Esophagus squamous epithelium (tissue), 4 donors: ENCODE measurements at regions not wholly inside any gene's neighbourhood (a gene's known extent, or its start where the extent isn't known, plus 50 kb on each side); places are given as distances from the start of the nearest gene placed in this dataset.

ENCODE experiments used
- CTCF ChIP-seq, 6 experiments: fragments of 450-650 bp in 4 of 6; fragments of 200-600 bp in 2 of 6; sonication (generic) in 2 of 6; IDR thresholded peaks; one replicate each; pipeline ENCODE4 v1.5.1; 2016 to 2019; ENCODE audit warnings: antibody characterized with exemption in 6 of 6, mild to moderate bottlenecking in 4 of 6, moderate library complexity in 4 of 6
- POLR2A ChIP-seq, 4 donors: fragments of 450-650 bp; IDR thresholded peaks; one replicate each; pipeline ENCODE4 v1.6.1; 2017; ENCODE audit warnings: antibody characterized with exemption in 4 of 4, mild to moderate bottlenecking in 4 of 4, moderate library complexity in 3 of 4

- TF ChIP-seq CTCF (IDR thresholded peaks at IDR 0.05) (no peak), POLR2A (IDR thresholded peaks at IDR 0.05) (no peak)
Measured at GRCh38 chr3:181947606-181948005, 235.9 kb downstream of the SOX2 start.
